Caki2 (cell line): ENCODE measurements at regions not wholly inside any gene's neighbourhood (a gene's known extent, or its start where the extent isn't known, plus 50 kb on each side); places are given as distances from the start of the nearest gene placed in this dataset.

Source experiments
- DNase-seq: peaks from one replicate; pipeline ENCODE4 v3.0.0-alpha.2; 2015; ENCODE audit warnings: low read depth
- in situ Hi-C: cut with HindIII; loops from 2 replicates; pipeline ENCODE4 v1.10.0; 2016; ENCODE audit warnings: low sequenced_read_pairs, low pct_unique_long_range_greater_than_20kb, mixed read lengths

DNA sequence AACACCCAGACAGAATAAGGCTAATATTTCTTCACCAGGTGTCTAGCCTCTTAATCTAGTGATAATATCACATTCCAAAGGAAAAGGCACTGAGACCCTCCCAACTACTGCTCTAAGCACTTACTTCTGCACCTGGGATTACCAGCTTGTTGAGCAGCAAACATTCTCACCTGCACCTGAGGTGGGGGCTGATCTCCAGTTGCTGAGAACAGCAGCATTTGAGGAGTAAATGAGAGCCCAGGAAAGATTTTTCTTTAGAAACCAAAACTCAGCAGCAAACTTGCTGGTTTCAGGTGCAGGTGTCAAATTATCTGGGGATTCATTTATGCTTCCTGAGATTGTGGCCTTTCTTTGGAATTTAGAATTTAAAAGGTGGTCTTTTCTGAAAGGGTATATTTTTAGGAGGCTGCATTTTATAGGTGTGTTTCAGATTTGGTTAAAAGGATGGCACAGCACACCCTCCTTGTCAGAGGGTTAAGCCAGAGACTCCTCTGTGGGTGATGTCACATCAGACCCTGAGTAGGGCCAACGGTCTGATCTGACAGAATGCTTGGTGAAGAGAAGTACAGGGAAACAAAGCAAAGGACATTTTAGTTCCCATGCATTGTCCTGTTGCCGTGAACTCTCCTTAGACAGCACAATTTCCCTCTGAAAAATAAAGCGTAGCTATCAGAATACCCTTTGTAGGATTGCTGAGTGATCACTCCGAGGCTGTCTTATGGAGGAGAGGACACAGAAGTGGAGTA lies 411.0 kb upstream of the ATP11B start:
- no peak for DNase-seq
- in situ Hi-C loops: no loop called here

DNA sequence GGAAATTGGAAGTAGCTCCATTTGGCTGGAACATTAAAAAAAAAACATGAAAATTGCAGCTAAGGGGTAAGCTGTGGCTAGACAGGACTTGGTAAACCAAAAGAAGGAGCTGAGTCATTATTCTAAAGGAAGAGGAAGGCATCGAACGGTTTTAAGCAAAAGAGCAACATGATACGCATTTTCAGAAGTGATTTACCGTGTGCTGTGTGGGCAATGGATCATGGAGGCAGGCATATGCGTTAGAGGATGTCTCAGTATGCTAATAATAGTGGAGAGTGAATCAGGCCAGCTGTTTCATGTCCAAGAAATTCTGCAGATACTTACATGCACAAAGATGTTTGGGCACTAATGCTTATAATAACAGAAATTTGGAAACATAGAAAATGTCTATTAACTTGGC lies 409.1 kb upstream of the ATP11B start:
- DNase-seq: no peak
- in situ Hi-C loops: no loop called here

DNA sequence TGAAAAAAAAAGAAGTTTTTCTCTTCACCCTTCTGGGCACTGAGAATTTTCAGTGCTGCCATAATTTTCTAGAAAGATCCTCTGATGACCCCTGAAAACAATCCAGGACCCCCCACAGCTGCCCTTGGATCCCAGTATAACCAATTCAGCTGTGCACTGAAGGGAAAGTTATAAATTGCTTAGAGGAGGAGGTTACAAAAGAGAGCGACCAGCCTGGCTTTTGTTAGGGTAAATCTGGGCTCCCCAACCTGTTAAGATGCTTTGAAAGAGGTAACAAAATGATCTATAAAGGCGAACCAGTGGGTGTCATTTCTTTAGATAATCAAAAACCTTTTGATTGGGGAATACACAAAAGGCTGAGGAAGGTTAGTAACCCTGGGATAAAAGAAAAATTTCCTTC lies 407.9 kb upstream of the ATP11B start:
- in situ Hi-C loops: no loop called here

DNA sequence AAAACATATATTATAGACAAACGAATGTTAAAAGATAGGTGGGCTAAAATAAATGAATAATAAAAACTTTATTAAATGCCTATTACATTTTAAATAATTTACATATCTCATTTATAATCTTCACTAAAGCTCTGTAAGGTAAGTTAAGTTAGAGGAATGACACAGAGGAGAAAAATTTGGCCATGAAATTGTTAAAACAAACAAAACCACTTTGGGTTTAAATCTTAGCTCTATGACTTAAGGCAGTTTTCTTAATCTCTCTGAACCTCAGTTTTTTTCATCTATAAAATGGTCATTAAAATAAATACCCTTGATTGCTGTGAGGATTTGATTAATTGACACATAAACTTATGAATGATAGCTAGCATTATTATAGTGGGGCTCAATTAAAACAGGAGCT lies 404.8 kb upstream of the ATP11B start:
- DNase-seq: no peak
- in situ Hi-C loops: no loop called here

More for the DNA sequence above, 407.9 kb upstream of the ATP11B start:
- no peak for DNase-seq

DNA sequence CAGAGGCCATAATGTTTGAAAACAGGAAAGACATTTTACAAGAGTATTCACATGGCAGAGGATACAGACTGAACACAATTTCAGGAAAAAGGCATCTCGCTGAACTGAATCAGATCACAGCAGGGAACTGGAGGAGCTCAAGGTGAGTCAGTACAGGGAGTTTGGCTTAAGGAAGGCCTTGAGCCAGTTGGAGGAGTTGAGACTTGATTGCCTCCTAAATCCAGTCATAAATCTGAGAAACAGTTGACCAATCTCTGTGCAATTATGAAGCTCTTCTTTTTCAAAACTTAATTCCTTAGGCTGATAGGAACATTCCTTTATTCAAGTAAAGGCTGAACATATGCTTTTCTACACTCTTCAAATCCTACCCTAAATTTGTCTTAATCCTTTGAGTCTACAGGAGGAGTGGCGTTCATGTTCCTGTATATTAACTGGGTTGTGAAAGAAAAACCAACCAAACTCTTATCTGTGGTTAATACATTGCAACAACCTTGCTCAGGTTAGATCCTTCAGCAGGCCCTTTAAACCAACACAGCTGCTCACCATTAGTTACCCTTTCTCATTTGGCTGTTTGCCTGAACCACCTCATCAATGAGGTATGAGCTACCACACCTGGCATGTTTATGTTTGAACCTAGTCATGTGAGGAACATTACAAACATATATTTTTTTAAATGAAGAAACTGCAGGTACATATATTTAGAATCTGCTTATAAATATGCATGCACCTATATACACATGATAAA lies 404.1 kb upstream of the ATP11B start:
- in situ Hi-C loops: no loop called here
- no peak for DNase-seq

DNA sequence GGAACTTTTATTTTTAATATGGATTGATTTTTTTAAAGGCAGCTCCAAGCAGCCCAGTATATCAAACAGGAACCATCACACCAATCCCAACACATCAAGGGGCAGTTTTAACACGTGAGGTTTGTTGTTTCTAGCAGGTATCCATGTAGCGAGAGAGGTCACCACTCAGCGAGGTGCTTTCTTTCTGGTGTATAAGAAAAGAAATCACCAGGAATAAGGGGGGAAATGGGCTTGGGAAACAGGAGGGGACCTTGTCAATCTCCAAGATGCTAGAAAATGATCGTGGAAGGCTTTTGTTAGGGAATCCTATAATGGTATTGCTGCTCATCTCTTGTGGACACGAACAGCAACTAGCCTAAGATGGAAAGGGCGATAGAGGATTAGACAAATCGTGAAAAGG lies 402.9 kb upstream of the ATP11B start:
- in situ Hi-C loops: no loop called here
- no peak for DNase-seq

DNA sequence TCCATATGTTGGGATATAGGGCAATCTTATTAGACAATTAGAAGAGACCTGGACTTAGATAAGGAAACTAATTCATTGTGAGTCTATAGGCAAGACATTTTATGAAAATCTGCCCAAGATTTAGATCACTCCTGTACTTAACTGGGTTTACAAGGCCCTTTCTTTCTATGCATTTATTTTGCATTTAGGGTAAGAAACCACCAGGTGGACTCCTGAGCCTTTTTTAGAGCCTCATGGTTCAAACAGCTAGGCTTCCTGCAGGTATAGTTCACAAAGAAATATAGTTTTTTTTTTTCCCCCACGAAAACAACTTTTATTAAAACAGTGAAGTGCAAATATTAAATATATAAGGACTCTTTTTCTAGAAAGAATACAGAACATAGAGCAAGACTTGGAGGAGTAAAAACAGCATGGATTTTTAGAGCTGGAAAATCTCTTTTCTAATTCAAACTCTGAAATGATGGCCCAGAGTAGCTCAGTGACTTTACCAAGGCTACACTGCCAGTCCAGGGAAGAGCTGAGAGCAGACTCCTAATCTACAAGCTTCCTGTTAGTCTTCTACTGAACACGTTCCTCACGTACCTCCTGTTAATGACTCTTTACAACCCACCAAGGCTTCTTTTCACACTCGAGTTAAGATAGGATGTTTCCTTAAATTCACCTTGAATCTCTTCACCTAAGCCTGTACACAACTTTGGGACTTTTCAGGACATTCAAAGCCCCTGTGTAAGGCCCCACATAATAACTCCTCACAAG lies 400.9 kb upstream of the ATP11B start:
- no peak for DNase-seq
- in situ Hi-C loops: no loop called here

DNA sequence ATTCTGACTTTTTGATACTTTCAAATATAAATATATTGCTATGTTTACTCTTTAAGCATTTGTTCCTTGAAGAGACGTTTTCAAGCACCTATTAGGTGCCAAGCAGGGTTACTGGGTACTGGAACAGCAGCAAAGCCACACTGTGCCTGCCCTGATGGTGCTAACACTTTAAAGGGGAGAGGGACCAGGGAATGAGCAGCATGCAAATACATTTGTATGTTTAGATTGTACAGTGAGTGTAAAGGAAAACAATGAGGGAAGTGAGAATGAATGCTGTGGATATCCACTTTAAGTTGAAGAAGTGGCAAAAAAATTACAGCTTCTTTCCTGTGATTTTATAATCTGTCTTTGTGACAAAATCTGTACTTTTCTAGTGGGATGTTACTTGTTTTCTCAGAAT lies 400.2 kb upstream of the ATP11B start:
- no peak for DNase-seq

DNA sequence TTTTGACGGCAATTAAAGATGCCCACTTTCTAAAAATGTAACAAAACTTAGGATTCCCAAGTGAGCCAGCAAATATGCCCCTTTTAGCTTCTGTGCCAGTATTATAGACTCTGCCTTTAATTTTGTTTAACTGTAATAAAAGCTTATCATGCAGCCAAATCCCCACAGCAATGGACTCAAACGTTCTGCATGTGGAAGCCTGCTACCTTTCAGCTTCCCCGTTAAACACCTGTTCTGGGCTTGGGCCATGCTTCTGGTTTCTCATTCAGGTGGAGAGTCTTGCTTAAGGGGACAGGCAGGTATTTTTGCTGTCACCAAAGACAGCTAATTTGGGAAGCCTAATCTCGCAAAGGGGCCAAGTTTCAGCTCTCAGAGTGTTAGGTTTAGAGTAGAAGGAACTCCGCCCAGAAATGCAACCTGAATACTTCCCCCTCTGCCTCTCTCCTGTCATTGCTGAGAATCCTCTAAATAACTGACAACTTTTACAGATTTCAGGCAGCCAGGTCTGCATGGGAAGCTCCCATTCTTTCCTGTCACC lies 399.4 kb upstream of the ATP11B start:
- no peak for DNase-seq
- in situ Hi-C loops: no loop called here

More for the DNA sequence above, 400.2 kb upstream of the ATP11B start:
- in situ Hi-C loops: no loop called here

DNA sequence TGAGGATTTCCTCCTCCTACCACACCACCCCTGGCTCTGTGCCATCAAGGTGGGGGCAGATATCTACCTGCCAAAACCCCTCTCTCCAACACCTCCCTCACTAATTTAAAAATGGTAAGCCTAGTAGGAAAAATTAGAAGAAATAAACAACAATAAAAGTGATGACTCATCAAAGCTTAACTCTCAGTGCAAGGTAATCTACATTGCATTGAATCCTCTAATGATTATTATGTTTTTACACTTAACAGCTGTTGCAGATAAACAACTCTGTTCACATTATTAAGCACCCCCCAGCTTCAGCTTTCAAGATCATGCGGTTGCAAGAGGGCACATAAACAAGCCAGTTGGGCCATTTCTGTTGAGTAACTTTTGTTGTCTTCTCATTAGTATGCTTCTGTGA lies 396.1 kb upstream of the ATP11B start:
- no peak for DNase-seq

DNA sequence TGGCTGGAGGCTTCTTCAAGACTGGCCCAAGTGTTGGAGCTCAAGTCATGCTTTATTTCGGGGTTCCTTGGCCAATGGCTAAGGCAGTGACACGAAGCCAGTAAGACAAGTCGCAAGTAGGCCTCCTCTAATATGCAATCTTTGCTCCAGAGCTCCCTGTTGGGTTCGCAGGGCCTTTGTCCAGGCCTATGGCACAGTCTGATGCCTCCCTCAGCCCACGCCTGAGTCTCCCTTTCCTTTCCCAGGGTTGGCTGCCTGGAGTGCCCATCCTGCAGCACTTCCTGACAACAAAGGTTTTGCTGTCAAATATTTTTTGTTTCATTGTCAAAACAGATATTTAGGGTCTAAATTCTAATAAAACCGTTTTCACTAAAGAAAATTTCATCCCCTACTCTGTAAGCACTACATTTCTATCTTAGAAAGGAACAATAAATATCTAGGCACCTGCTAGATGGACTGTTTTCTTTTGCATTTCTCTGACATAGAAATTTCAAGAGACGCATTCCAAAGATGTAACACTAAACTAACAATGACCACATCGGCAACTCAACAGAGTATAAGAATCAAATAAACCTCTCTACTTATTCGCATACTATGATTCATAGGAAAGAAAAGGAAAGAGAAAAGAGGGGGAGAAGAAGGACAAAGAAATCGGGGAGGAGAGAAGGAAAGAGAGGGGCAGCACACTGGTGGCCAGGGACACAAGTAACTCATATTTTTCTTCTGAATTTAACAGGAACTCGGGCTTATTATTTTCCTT lies 393.1 kb upstream of the ATP11B start:
- no peak for DNase-seq
- in situ Hi-C loops: no loop called here

More for the DNA sequence above, 396.1 kb upstream of the ATP11B start:
- in situ Hi-C loops: no loop called here

DNA sequence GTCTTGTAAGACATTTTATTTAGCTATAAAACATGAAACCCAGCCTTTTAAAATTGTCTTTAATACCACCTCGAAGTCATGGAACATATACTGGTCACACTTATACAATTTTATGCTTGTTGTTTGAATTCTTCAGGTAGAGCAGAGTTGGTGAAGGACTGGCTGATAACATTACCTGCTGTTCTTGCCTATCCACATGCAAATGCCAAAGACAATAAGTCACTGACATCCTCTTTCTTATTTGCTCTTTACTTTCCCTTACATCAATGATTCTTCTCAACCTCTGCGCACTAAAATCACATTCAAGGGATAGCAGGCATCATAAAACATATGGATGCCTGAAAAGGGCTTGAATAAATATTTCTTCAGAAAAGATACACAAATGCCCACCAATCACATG lies 392.5 kb upstream of the ATP11B start:
- DNase-seq: no peak
- in situ Hi-C loops: no loop called here

DNA sequence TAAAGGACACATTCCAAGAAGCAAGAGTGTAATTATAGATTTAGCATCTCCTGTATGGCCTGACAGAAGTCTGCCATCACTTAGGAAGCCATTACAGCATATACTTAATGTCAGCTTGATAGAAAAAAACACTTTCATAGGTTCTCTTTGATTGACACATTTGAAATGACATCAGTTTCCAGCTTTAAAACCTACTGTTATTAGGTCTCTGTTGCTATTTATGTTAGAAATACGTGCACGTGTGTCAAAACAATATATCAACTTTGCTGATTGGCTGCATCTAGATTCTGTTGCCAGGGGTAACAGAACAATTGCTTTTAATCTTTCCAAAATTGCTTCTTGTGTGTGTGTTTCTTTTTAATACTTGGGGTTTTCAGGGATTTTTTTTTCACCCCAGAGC lies 389.3 kb upstream of the ATP11B start:
- DNase-seq: no peak
- in situ Hi-C loops: no loop called here

DNA sequence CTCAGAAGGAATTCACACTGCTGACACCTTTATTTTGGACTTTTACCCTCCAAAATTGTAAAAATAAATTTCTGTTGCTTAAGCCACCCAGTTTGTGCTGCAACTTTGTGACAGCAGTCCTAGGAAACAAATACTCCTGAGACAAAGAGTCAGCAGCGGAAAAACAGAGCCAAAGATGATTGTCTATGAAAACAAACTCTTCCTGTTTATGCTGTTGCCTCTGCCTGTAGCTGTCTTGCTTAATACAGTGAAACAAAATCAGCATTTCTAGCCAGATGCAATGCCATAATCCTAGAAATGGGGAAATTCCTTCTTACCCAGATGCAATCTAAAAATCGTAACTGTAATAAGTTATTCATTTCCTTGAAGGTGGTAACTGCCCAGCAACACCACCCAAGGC lies 387.5 kb upstream of the ATP11B start:
- DNase-seq: no peak

DNA sequence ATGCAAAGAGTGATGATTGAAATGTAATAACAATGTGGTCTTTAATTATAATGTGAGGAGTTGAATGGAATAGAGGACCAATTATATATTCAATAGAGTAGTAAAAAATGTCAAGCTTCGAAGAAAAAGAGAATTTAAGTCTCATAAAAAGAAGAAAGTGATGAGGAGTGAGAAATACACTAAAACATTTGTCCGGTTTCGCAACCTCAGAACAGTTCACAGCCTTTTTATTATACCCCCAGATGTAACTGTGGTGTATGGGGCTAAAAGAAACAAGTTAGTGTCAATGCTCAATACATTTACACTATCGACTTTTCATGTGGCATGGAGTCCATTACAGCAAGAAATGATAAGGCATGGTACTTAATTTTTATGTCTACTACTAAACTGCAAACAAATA lies 386.5 kb upstream of the ATP11B start:
- no peak for DNase-seq
- in situ Hi-C loops: no loop called here

More for the DNA sequence above, 387.5 kb upstream of the ATP11B start:
- in situ Hi-C loops: no loop called here

DNA sequence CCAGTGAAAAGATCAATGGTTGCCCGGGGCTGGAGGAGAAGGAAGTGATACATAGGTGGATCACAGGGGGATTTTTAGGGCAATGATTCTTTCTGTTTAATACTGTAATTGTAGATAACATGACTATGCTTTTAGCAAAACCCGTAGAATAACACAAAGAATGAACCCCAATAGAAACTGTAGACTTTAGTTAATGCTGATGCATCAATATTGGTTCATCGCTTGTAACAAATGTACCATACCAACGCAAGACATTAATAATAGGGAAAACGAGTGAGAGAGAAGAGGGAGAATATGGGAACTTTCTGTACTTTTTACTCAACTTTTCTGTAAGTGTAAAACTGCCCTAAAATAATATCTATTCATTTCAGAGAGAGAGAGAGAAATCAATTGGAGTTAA lies 383.3 kb upstream of the ATP11B start:
- in situ Hi-C loops: no loop called here

DNA sequence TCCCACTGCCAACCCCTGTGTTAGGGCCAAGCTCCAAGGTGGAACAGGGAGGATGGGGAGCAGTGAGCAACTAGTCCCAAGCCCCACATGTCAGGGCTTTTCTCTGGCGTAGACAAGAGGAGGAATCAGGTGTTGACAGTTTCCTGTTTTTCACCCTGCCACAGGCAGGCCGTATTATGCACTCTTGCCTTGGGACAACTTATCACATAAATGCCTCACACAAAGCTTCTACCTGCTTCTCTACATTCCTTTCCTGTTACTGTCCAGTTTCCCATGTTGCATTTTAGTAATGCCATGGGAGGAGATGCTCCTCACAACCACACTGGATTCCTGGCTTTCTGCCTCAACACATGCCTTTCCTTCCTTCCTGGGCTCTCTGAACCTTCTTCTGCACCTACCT lies 381.2 kb upstream of the ATP11B start:
- in situ Hi-C loops: no loop called here
- no peak for DNase-seq

More for the DNA sequence above, 383.3 kb upstream of the ATP11B start:
- DNase-seq: no peak

DNA sequence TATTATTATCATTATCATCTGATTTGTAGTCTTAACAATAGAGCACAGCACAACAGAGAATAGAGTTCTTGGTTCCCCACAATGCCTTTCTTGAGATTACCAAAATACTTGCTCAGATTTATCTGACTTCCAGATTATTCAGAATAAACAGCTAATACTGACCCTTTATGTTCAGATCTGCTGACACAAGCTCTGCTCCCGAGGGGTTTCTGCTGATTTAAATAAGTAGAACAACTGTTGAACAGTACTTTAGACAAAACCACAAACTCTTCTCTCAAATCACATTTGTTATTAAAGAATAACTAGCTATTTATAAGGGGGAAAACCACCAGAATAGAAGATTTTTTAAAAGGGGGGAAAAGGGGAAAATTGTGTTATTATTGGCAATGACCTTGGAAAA lies 380.2 kb upstream of the ATP11B start:
- no peak for DNase-seq
- in situ Hi-C loops: no loop called here
